ENCODE measurements at regions not wholly inside any gene's neighbourhood (a gene's known extent, or its start where the extent isn't known, plus 50 kb on each side); places are given as distances from the start of the nearest gene placed in this dataset.
"Not testable (repeated sequence)": the region's sequence is repeated elsewhere in the genome, so short reads cannot be mapped to it uniquely, and the experiment has no call there.

- DNase-seq; ATAC-seq (ENCODE audit: poor library complexity); intact Hi-C loops (cut with DNase I): not testable (repeated sequence)
Observed at GRCh38 chr21:9013502-9014242, 1507.7 kb upstream of the TPTE start.

GRCh38 chr21:9014243-9014734 lies 1507.1 kb upstream of the TPTE start:
- ATAC-seq (ENCODE audit: poor library complexity); DNase-seq; intact Hi-C loops (cut with DNase I): not testable (repeated sequence)

GRCh38 chr21:9015483-9016197 lies 1505.7 kb upstream of the TPTE start:
- intact Hi-C loops (cut with DNase I); ATAC-seq (ENCODE audit: poor library complexity); DNase-seq: not testable (repeated sequence)

GRCh38 chr21:9017206-9017605 lies 1504.2 kb upstream of the TPTE start:
- DNase-seq; ATAC-seq (ENCODE audit: poor library complexity); intact Hi-C loops (cut with DNase I): not testable (repeated sequence)

GRCh38 chr21:9018731-9019253 lies 1502.6 kb upstream of the TPTE start:
- ATAC-seq (ENCODE audit: poor library complexity); intact Hi-C loops (cut with DNase I); DNase-seq: not testable (repeated sequence)

- not testable (repeated sequence) for DNase-seq
Observed at GRCh38 chr21:9024006-9024767, 1497.2 kb upstream of the TPTE start.

GRCh38 chr21:9026729-9027416 lies 1494.5 kb upstream of the TPTE start:
- ATAC-seq (ENCODE audit: poor library complexity) = not testable (repeated sequence)

More at GRCh38 chr21:9024006-9024767, 1497.2 kb upstream of the TPTE start:
- ATAC-seq (ENCODE audit: poor library complexity); intact Hi-C loops (cut with DNase I): not testable (repeated sequence)

GRCh38 chr21:9027417-9027800 lies 1494.0 kb upstream of the TPTE start:
- intact Hi-C loops (cut with DNase I); DNase-seq; ATAC-seq (ENCODE audit: poor library complexity): not testable (repeated sequence)

More at GRCh38 chr21:9026729-9027416, 1494.5 kb upstream of the TPTE start:
- DNase-seq; intact Hi-C loops (cut with DNase I): not testable (repeated sequence)

GRCh38 chr21:9028624-9029431 lies 1492.6 kb upstream of the TPTE start:
- intact Hi-C loops (cut with DNase I); DNase-seq; ATAC-seq (ENCODE audit: poor library complexity): not testable (repeated sequence)

- ATAC-seq (ENCODE audit: poor library complexity); intact Hi-C loops (cut with DNase I); DNase-seq: not testable (repeated sequence)
Observed at GRCh38 chr21:9030141-9030665, 1491.2 kb upstream of the TPTE start.

GRCh38 chr21:9031482-9032374 lies 1489.7 kb upstream of the TPTE start:
- DNase-seq; intact Hi-C loops (cut with DNase I); ATAC-seq (ENCODE audit: poor library complexity): not testable (repeated sequence)

GRCh38 chr21:9032547-9032946 lies 1488.8 kb upstream of the TPTE start:
- intact Hi-C loops (cut with DNase I); DNase-seq; ATAC-seq (ENCODE audit: poor library complexity): not testable (repeated sequence)

GRCh38 chr21:9033295-9033694 lies 1488.1 kb upstream of the TPTE start:
- ATAC-seq (ENCODE audit: poor library complexity); intact Hi-C loops (cut with DNase I): not testable (repeated sequence)
- peak; percentile 46 for DNase-seq

- ATAC-seq (ENCODE audit: poor library complexity); intact Hi-C loops (cut with DNase I): not testable (repeated sequence)
- peak; percentile 12 for DNase-seq
Observed at GRCh38 chr21:9034491-9035200, 1486.7 kb upstream of the TPTE start.

- intact Hi-C loops (cut with DNase I); ATAC-seq (ENCODE audit: poor library complexity): not testable (repeated sequence)
- DNase-seq = peak; percentile 6
Observed at GRCh38 chr21:9035225-9035624, 1486.2 kb upstream of the TPTE start.

Measured in Right ventricle myocardium superior (tissue), 1 donor.